ENCODE measurements at regions not wholly inside any gene's neighbourhood (a gene's known extent, or its start where the extent isn't known, plus 50 kb on each side); places are given as distances from the start of the nearest gene placed in this dataset.
A peak's percentile ranks its signal among the peaks of the same experiment; 100 is the strongest.

- 80 to 81% methylated on average over 2 of the region's 2 CpGs for WGBS, 2 donors
- H3K27me3 ChIP-seq, result no peaks in the 10 kb centered on the region
- TF ChIP-seq CTCF (IDR thresholded peaks at IDR 0.05) (no peak), POLR2A (IDR thresholded peaks at IDR 0.05) (no peak)
- H3K9me3 ChIP-seq, result no peaks in the 10 kb centered on the region
- no peak overlapping the region for H3K27ac ChIP-seq
- no peaks in the 10 kb centered on the region for H3K36me3 ChIP-seq (ENCODE audit: low read depth, missing control alignments)
- no peak for DNase-seq
- intact Hi-C loops (cut with DNase I; ENCODE audit: low total_unique reads), result no loop called here
- no peak overlapping the region for H3K4me3 ChIP-seq
- H3K4me1 ChIP-seq, result no peaks in the 10 kb centered on the region
Measured at GRCh38 chr5:129359450-129359849, 100.6 kb upstream of the ADAMTS19 start.

GRCh38 chr5:129361441-129362025 lies 98.6 kb upstream of the ADAMTS19 start:
- TF ChIP-seq POLR2A (IDR thresholded peaks at IDR 0.05) (no peak), CTCF (IDR thresholded peaks at IDR 0.05) (peak in 1 of 3 experiments; percentile 13)
- no peaks in the 10 kb centered on the region for H3K9me3 ChIP-seq
- 72% methylated on average over 1 of the region's 1 CpG for WGBS, 2 donors
- no peaks in the 10 kb centered on the region for H3K36me3 ChIP-seq (ENCODE audit: low read depth, missing control alignments)
- no peaks in the 10 kb centered on the region for H3K27me3 ChIP-seq
- no peaks in the 10 kb centered on the region for H3K4me1 ChIP-seq
- H3K27ac ChIP-seq, result no peak overlapping the region
- DNase-seq, result no peak
- H3K4me3 ChIP-seq, result no peak overlapping the region
- intact Hi-C loops (cut with DNase I; ENCODE audit: low total_unique reads), result no loop called here

GRCh38 chr5:129362456-129362855 lies 97.6 kb upstream of the ADAMTS19 start:
- H3K4me1 ChIP-seq, result no peaks in the 10 kb centered on the region
- H3K27ac ChIP-seq, result no peak overlapping the region
- H3K36me3 ChIP-seq (ENCODE audit: low read depth, missing control alignments), result no peaks in the 10 kb centered on the region
- H3K4me3 ChIP-seq, result no peak overlapping the region
- no peak for TF ChIP-seq POLR2A (IDR thresholded peaks at IDR 0.05)
- no peak for TF ChIP-seq CTCF (IDR thresholded peaks at IDR 0.05)
- H3K9me3 ChIP-seq, result no peaks in the 10 kb centered on the region
- no peak for DNase-seq
- intact Hi-C loops (cut with DNase I; ENCODE audit: low total_unique reads), result no loop called here
- H3K27me3 ChIP-seq, result no peaks in the 10 kb centered on the region

GRCh38 chr5:129363991-129364390 lies 96.1 kb upstream of the ADAMTS19 start:
- DNase-seq, result no peak
- Histone ChIP-seq H3K4me1 (no peaks in the 10 kb centered on the region), H3K4me3 (no peak overlapping the region), H3K36me3 (ENCODE audit: low read depth, missing control alignments) (no peaks in the 10 kb centered on the region), H3K9me3 (no peaks in the 10 kb centered on the region), H3K27ac (no peak overlapping the region), H3K27me3 (no peaks in the 10 kb centered on the region)
- intact Hi-C loops (cut with DNase I; ENCODE audit: low total_unique reads), result no loop called here
- no peak for TF ChIP-seq CTCF (IDR thresholded peaks at IDR 0.05)
- TF ChIP-seq POLR2A (IDR thresholded peaks at IDR 0.05), result no peak

GRCh38 chr5:129367883-129368282 lies 92.2 kb upstream of the ADAMTS19 start:
- H3K9me3 ChIP-seq, result no peaks in the 10 kb centered on the region
- DNase-seq, result no peak
- H3K27ac ChIP-seq, result no peak overlapping the region
- H3K4me1 ChIP-seq, result no peaks in the 10 kb centered on the region
- 48 to 50% methylated on average over 1 of the region's 1 CpG for WGBS, 2 donors
- no peaks in the 10 kb centered on the region for H3K27me3 ChIP-seq
- intact Hi-C loops (cut with DNase I; ENCODE audit: low total_unique reads), result no loop called here
- H3K36me3 ChIP-seq (ENCODE audit: low read depth, missing control alignments), result no peaks in the 10 kb centered on the region
- no peak for TF ChIP-seq POLR2A (IDR thresholded peaks at IDR 0.05)
- TF ChIP-seq CTCF (IDR thresholded peaks at IDR 0.05), result no peak
- H3K4me3 ChIP-seq, result no peak overlapping the region

All from testis (tissue), 2 donors.